Stimulated activated CD8-positive, alpha-beta memory T cell treated with anti-CD3 and anti-CD28 coated beads, Interleukin-15, amount 100 ng/mL, for 4 hours (primary cell): ENCODE measurements at regions not wholly inside any gene's neighbourhood (a gene's known extent, or its start where the extent isn't known, plus 50 kb on each side); places are given as distances from the start of the nearest gene placed in this dataset.

Experiments
- DNase-seq, 2 donors: peaks; one replicate each; pipeline ENCODE4 v3.0.0-alpha.2; 2020; ENCODE audit warnings: low read depth in 2 of 2

- no peak for DNase-seq
Observed at GRCh38 chr13:73300718-73301425, 242.1 kb downstream of the KLF5 start.

GRCh38 chr13:73299787-73300186 lies 241.0 kb downstream of the KLF5 start:
- no peak for DNase-seq

GRCh38 chr13:73293913-73294523 lies 235.2 kb downstream of the KLF5 start:
- no peak for DNase-seq

- DNase-seq: no peak
Observed at GRCh38 chr13:73292127-73292526, 233.3 kb downstream of the KLF5 start.

GRCh38 chr13:73290844-73291243 lies 232.0 kb downstream of the KLF5 start:
- DNase-seq: no peak

GRCh38 chr13:73288596-73288995 lies 229.8 kb downstream of the KLF5 start:
- no peak for DNase-seq

- no peak for DNase-seq
Observed at GRCh38 chr13:73287831-73288230, 229.0 kb downstream of the KLF5 start.

DNA sequence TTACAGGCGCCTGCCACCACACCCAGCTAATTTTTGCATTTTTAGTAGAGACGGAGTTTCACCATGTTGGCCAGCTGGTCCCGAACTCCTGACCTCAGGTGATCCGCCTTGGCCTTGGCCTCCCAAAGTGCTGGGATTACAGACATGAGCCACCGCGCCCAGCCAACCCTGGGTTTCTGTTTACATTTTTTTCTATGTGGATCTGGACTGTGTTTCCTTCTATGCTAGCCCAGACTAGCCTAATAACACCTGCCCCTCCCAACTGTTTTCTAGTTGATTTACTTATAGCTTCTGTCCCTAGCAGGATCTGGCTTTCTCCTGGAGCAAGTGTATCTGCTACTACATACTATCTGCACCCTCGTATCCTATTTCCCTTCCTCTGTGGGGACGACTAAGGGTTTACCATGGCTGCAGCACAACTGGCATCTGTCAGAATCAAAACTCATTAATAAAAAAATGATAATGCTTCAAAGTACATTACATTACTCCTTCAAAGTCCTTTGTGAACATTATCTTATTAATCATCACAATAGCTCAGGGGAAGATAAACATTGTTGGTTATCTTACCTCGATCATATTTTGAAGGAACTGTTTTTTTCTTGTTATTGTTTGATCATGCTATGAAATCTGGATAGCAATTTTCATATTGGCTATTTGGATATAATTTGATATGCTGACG lies 228.3 kb downstream of the KLF5 start:
- DNase-seq: no peak

GRCh38 chr13:73286177-73286576 lies 227.4 kb downstream of the KLF5 start:
- no peak for DNase-seq

DNA sequence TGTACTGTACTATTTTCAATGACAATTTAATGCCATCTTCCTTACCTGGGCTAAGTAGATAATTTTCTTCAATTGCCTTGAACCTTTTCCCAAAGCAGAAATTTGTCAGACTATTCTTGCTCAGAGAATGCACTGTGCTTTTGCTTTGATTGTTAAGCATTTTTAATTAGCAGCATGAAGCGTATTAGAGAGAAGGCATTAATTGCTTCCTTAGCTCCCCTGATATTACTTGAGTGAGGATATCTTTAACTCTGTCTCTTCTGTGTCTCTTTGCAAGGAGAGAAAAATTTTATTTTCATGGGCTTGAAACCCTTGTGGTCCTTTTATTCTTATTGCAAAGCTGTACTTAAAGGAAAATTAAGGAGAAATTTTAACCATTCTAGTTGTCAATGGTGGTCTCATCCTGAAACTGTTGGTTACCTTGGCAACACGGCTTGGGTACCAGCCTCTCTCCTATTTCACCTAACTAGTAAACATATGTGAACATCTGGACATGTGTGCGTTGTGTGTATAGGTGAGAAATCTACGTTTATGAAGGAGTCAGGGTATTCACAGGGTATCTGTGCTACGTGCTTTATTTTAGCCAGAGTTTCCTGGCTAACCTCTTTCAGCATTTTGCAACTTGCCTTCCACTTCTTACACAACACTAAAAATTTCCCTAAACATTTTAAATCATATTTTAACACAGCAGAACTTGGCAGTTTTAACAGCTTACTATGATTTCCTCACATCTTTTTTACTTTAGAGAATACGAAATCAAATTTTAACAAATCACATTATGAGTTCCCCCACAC lies 225.5 kb downstream of the KLF5 start:
- DNase-seq: no peak

DNA sequence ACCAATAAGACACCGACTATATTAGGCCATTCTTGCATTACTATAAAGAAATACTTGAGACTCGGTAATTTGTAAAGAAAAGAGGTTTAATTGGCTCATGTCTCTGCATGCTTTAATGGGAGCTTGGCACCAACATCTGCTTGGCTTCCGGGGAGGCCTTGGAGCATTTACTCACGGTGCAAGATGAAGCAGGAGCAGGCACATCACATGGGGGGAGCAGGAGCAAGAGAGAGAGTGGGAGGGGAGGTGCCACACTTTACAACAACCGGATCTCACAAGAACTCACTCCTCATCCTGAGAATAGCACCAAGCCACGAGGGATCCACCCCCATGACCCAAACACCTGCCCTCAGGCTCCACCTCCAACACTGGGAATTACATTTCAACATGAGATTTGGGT lies 224.8 kb downstream of the KLF5 start:
- DNase-seq: no peak

- no peak for DNase-seq
Observed at GRCh38 chr13:73281746-73282145, 222.9 kb downstream of the KLF5 start.

GRCh38 chr13:73278186-73278585 lies 219.4 kb downstream of the KLF5 start:
- no peak for DNase-seq

- no peak for DNase-seq
Observed at GRCh38 chr13:73275163-73275562, 216.4 kb downstream of the KLF5 start.

DNA sequence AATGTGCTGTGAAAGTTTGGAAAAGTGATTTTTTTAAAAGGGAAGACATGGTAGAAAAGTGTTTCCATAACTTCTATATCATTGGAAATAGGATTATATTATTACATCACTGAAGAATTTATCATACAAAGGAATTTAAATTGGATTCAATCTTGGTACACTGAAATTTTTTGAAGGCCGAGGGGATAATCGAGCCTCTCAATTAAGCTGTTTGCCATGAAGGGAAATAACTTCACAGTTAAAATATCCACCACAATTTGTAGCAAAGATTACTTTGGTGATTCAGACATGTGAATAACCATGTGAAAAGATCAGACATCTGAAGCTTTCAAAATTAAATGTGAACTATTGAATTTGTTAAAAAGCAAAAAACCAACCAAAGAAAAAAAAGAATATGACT lies 215.3 kb downstream of the KLF5 start:
- DNase-seq: no peak

GRCh38 chr13:73273745-73274144 lies 214.9 kb downstream of the KLF5 start:
- no peak for DNase-seq

GRCh38 chr13:73273276-73273675 lies 214.5 kb downstream of the KLF5 start:
- DNase-seq: no peak

DNA sequence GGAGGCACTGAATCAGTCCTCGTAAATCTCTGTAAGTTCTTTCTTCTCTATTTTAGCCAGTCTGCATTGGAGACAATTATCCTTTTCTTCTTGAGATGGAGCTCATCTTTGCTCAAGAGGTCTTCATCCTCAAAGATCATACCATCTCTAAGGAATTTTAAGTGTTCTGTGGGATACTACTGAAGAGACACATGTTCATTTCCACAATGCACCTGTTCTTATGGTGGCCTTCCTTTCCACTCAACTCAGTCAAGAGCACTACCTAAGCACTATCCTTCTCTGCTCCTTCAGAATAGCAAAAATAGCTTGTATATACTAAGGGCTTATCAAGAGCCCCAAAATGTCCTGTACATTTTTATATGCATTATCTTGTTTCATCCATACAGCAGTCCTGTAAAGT lies 214.0 kb downstream of the KLF5 start:
- DNase-seq: no peak

GRCh38 chr13:73268306-73268705 lies 209.5 kb downstream of the KLF5 start:
- DNase-seq: no peak

DNA sequence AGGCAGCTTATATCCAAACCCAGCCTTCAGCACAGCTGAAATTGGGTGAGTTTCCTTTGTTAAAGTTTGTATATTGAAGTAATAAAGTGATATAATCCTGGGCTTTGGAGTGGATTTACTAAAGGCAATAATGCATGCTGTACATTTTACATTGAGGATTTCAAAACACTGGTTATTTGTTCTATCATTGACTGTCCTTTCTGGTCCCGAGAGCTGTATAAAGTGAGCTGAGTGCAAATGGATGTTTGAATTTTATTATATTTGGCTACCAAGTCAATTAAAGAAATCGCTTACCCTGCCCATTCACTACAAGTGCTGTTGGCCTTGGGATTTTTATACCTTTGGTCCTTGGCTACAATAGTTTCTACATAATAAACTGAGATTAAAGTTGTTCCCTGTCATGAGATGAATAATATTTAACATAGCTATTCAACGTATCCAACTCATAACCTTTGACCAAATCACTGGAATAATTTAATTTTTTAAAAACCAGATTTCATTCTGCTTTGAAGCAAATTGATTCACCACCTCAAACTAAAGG lies 207.9 kb downstream of the KLF5 start:
- DNase-seq: no peak

DNA sequence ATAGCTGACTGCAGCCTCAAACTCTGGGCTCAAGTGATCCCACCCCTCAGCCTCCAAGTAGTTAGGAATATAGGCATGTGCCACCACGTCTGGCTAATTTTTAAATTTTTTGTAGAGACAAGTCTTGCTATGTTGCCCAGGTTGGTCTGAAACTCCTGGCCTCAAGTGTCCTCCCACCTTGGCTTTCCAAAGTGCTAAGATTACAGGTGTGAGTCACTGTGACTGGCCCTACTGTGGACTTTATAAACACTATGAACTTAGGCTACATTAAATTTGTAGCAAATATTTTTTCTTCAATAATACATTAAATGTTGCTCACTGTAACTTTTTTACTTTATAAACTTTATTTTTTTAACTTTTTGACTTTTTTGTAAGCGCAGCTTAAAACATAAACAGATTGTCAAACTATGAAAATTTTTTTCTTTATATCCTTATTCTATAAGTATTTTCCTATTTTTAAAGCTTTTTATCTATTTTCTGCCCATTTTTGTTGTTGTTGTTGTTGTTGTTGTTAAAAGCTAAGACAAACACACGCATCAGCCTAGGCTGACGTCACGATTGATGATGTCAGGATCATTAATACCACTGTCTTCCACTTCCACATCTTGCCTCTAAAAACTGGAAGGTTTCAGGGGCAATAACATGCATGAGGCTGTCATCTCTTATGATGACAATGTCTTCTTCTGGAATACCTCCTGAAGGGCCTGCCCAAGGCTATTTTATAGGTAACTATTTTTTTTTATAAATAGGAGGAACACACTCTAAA lies 204.2 kb downstream of the KLF5 start:
- DNase-seq: no peak
